AG10803 (cell line): ENCODE measurements at regions not wholly inside any gene's neighbourhood (a gene's known extent, or its start where the extent isn't known, plus 50 kb on each side); places are given as distances from the start of the nearest gene placed in this dataset.

Experiments
- DNase-seq: peaks from one replicate; pipeline ENCODE4 v3.0.0; 2010; ENCODE audit warnings: low read depth
- H3K4me3 ChIP-seq: 2 replicates; pipeline ENCODE4 v1.5.1; 2011; ENCODE audit warnings: mild to moderate bottlenecking, low read length, control low read depth
- TF ChIP-seq, protein P1 (sequence below): conservative IDR thresholded peaks from 2 replicates; pipeline ENCODE4 v1.5.1; 2011; ENCODE audit warnings: mild to moderate bottlenecking, low read length, control low read depth, inconsistent platforms

DNA sequence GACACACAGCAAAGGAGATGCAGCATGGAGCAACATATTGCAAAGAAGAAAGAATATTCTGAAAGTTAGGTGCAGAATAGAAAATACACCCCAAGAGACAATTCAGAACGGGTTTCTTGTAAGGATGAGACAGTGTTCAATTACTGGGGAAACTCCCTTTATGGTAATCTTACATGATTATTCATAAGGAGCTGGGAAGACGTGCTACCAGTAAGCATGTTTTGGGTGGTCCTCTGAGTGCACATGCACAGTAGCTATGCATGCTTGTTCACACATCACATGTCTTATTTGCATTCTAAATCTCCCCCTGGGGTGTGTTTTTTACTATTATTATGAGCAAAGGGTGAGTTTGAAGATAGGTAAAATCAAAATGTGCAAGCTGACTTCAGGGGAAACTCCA lies 1448.8 kb downstream of the TECRL start:
- no peak for DNase-seq

DNA sequence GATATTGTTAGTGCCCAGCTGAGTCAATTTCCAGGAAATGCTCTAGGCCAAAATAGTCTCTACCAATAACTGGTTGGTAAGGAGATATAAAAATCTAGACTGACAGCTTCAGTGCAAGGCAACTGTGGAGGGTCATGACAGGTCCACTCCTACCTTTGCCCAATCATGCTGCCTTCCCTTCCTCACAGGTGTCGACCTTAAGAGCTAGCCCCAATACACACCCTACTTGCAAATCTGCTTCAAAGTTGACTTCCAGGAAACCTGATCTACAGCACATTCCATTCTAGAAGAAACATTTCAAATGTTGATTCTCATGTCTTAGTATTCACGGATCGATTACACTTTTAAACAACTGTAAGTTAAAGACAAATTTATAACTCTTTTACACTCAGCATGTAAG lies 1455.5 kb downstream of the TECRL start:
- no peak for DNase-seq
- TF ChIP-seq, protein P1, sequence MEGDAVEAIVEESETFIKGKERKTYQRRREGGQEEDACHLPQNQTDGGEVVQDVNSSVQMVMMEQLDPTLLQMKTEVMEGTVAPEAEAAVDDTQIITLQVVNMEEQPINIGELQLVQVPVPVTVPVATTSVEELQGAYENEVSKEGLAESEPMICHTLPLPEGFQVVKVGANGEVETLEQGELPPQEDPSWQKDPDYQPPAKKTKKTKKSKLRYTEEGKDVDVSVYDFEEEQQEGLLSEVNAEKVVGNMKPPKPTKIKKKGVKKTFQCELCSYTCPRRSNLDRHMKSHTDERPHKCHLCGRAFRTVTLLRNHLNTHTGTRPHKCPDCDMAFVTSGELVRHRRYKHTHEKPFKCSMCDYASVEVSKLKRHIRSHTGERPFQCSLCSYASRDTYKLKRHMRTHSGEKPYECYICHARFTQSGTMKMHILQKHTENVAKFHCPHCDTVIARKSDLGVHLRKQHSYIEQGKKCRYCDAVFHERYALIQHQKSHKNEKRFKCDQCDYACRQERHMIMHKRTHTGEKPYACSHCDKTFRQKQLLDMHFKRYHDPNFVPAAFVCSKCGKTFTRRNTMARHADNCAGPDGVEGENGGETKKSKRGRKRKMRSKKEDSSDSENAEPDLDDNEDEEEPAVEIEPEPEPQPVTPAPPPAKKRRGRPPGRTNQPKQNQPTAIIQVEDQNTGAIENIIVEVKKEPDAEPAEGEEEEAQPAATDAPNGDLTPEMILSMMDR: no peak
- no peak overlapping the region for H3K4me3 ChIP-seq

More for the DNA sequence above, 1448.8 kb downstream of the TECRL start:
- TF ChIP-seq, protein P1: no peak
- no peak overlapping the region for H3K4me3 ChIP-seq

DNA sequence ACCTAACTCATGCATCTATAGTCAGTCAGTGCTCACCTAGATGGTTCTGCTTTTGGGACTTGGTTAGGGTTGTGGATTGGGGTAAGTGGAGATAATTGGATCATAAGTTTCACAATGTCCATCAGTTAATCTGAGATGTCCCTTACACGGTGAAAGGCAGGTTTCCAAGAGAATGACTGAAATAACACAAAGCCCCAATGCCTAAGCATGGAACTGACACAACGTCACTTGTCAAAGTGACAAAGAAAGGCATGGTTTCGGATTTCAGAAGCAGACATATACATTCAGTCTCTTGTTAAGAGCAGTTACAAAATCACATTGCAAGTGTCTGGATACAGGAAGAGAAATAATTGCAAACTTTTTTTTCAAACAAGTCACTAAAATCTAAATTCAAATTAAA lies 1456.9 kb downstream of the TECRL start:
- H3K4me3 ChIP-seq: no peak overlapping the region
- DNase-seq: no peak
- TF ChIP-seq, protein P1: no peak

DNA sequence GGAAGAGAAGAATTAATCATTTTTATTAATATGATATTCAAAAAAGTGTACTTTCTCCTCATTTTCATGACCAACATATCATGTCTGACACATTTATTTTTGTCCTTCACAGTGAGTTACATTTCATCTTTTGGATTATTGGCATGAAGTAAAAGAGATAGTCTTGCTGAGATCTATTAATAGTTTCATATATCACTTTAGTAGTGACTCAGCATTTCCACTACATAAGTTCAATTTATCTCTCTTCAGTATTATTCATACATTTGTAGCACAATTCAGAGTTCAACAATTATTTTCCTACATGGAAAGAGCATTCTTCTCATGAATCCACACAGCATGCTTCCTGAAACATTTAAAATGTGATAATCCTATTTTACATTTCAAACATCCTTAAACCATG lies 1461.1 kb downstream of the TECRL start:
- no peak overlapping the region for H3K4me3 ChIP-seq
- TF ChIP-seq, protein P1: no peak
- no peak for DNase-seq

DNA sequence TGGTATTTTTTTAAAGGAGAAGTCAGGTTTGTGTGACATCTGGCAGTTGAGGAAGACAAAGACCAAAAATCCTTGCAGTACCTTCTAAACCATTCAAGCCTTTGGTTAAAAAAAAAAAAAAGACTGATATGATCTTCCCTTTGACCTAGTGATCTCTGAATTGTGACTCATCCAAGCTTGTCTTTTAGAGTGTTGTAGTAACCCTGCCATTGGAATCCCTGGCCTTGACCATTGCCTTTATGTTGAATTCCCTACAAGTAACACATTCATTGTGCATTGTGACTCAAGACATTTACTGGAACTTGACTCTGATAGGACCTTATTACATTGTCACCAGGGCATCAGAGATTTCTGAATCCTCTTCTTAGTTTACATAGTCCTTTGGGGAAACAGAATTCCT lies 1469.0 kb downstream of the TECRL start:
- TF ChIP-seq, protein P1: no peak
- DNase-seq: no peak
- no peak overlapping the region for H3K4me3 ChIP-seq

DNA sequence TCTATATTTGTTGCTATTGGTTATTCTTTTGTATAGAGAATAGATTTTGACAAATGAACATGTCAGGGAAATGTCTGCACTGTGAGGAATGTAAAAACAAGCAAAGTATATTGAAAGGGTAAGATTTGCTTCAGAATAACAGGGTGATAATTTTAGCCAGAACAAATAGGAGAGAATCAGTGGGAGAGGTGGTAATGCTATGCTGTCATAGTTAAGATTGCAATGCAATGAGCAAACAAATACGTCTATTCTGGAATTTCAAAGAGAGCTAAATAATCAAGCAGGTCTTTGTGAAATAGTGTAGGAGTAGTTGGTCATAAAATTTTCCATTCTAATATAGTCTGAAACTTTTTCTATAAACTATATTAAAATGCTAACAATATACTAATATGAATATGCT lies 1478.4 kb downstream of the TECRL start:
- no peak for DNase-seq
- TF ChIP-seq, protein P1: no peak
- no peak overlapping the region for H3K4me3 ChIP-seq

DNA sequence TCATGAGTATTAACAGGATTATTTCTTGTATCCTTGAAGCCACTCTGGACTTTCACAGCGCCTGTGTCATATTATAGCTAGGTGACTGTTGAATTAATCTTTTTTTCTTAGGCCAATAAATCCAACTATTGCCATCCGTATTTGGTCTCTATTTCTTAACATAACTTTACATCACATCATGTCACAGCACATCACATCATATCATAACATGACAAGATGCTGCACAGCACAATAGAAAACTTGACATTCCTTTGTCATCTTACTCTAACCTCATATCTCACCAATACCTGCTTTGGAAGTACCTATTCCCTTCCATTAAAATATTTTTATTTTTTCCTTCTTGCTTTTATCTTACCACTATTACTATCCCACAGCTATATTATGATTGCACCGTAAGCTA lies 1480.8 kb downstream of the TECRL start:
- no peak for DNase-seq
- no peak overlapping the region for H3K4me3 ChIP-seq
- TF ChIP-seq, protein P1: no peak
